ENCODE measurements at regions not wholly inside any gene's neighbourhood (a gene's known extent, or its start where the extent isn't known, plus 50 kb on each side); places are given as distances from the start of the nearest gene placed in this dataset.

GRCh38 chr10:107476408-107476807, 311.9 kb upstream of the SORCS1 start:
- TF ChIP-seq CTCF (IDR thresholded peaks at IDR 0.05) (no peak), PBX3 (IDR thresholded peaks at IDR 0.05) (no peak), ZC3H11A (IDR thresholded peaks at IDR 0.05) (no peak)
